Endothelial cell of umbilical vein (primary cell): ENCODE measurements at regions not wholly inside any gene's neighbourhood (a gene's known extent, or its start where the extent isn't known, plus 50 kb on each side); places are given as distances from the start of the nearest gene placed in this dataset.

Experiments
- BruUV-seq: library from RNA; stranded (reverse); fragments of 400-500 nt; replicated peaks from 2 replicates; lab custom pipeline; 2021; lab: Mats Ljungman, UMichigan
- CTCF ChIA-PET: fragments of 300-600, 350-600 bp; sonication (Branson Sonifier 250); formaldehyde crosslinking; loops from one replicate; lab custom pipeline; 2021; ENCODE audit warnings: antibody characterized with exemption, inconsistent platforms; lab: Charles Lee
- POLR2A ChIA-PET: fragments of 300-600, 350-600 bp; sonication (Branson Sonifier 250); formaldehyde crosslinking; loops from one replicate; lab custom pipeline; 2021; ENCODE audit warnings: antibody characterized with exemption, inconsistent platforms; lab: Charles Lee
- DNase-seq: peaks from one replicate; pipeline ENCODE4 v3.0.0-alpha.2; 2011; ENCODE audit warnings: low read depth, low spot score
- FAIRE-seq: peaks from 2 replicates; lab custom pipeline; 2011; peaks lifted over from hg19 to GRCh38; lab: Jason Lieb, UNC
- H2AFZ ChIP-seq: 2 replicates; pipeline ENCODE4 v1.6.0; 2012; ENCODE audit warnings: low read depth, low read length, control low read depth, inconsistent platforms
- H3K27ac ChIP-seq: 2 replicates; pipeline ENCODE4 v1.5.1; 2011; ENCODE audit warnings: low read depth, mild to moderate bottlenecking, control low read depth, low read length, moderate library complexity; ENCODE audit not compliant: insufficient read depth
- H3K27me3 ChIP-seq, 2 experiments: 2 replicates each; pipeline versions ENCODE4 v1.6.0 to v1.6.1; 2011; ENCODE audit warnings: low read length in 2 of 2, mixed read lengths in 1 of 2; ENCODE audit not compliant: control insufficient read depth in 2 of 2, insufficient read depth in 2 of 2
- H3K36me3 ChIP-seq, 2 experiments: 2 replicates in 1 of 2; 3 replicates in 1 of 2; pipeline ENCODE4 v1.5.1; 2011; ENCODE audit warnings: low read length in 2 of 2, mild to moderate bottlenecking in 1 of 2, moderate library complexity in 1 of 2; ENCODE audit not compliant: control insufficient read depth in 2 of 2, insufficient read depth in 2 of 2; ENCODE audit errors: extremely low read depth in 1 of 2
- H3K4me1 ChIP-seq: 3 replicates; pipeline ENCODE4 v1.5.1; 2011; ENCODE audit warnings: mild to moderate bottlenecking, low read length; ENCODE audit not compliant: control insufficient read depth, insufficient read depth; ENCODE audit errors: extremely low read depth
- H3K4me2 ChIP-seq: 2 replicates; pipeline ENCODE4 v1.6.1; 2011; ENCODE audit warnings: low read length, control low read depth, mixed read lengths; ENCODE audit not compliant: insufficient read depth
- H3K4me3 ChIP-seq, 3 experiments: fragments of 200-600 bp in 1 of 3; sonication (generic), shearing (Covaris generic) in 1 of 3; replicated peaks in 1 of 3; 2 replicates each; pipeline ENCODE4 v1.5.1; 2011 to 2016; ENCODE audit warnings: control low read depth in 3 of 3, low read length in 3 of 3, mild to moderate bottlenecking in 2 of 3, inconsistent platforms in 1 of 3, low read depth in 1 of 3, moderate library complexity in 1 of 3; ENCODE audit not compliant: insufficient read depth in 1 of 3
- H3K79me2 ChIP-seq: 2 replicates; pipeline ENCODE4 v1.6.0; 2012; ENCODE audit warnings: low read length, inconsistent platforms; ENCODE audit not compliant: control insufficient read depth, insufficient read depth
- H3K9ac ChIP-seq: replicated peaks from 2 replicates; pipeline ENCODE3; 2011; ENCODE audit warnings: low read length, control low read depth; ENCODE audit not compliant: insufficient read depth; ENCODE audit errors: extremely low read depth
- H3K9me1 ChIP-seq: replicated peaks from 3 replicates; pipeline ENCODE4 v1.6.0; 2011; ENCODE audit warnings: mild to moderate bottlenecking, low read length; ENCODE audit not compliant: control insufficient read depth, insufficient read depth; ENCODE audit errors: extremely low read depth
- H3K9me3 ChIP-seq: replicated peaks from 2 replicates; pipeline ENCODE4 v1.5.1; 2012; ENCODE audit warnings: low read length, inconsistent platforms; ENCODE audit not compliant: control insufficient read depth, insufficient read depth
- H4K20me1 ChIP-seq: replicated peaks from 2 replicates; pipeline ENCODE3; 2011; ENCODE audit warnings: mild to moderate bottlenecking, low read length; ENCODE audit not compliant: control insufficient read depth, insufficient read depth; ENCODE audit errors: extremely low read depth
- EZH2 ChIP-seq: IDR thresholded peaks from 2 replicates; pipeline ENCODE4 v1.6.1; 2012; ENCODE audit warnings: borderline replicate concordance, low read depth, mild to moderate bottlenecking, moderate library complexity, low read length, inconsistent platforms; ENCODE audit not compliant: severe bottlenecking
- FOS ChIP-seq: IDR thresholded peaks from 2 replicates; pipeline ENCODE4 v1.6.1; 2011; ENCODE audit warnings: mild to moderate bottlenecking, low read length, moderate library complexity, borderline replicate concordance; ENCODE audit not compliant: insufficient read depth
- GATA2 ChIP-seq: IDR thresholded peaks from 2 replicates; pipeline ENCODE4 v1.7.0; 2011; ENCODE audit warnings: low read depth, mild to moderate bottlenecking, moderate library complexity, mixed read lengths, low read length; ENCODE audit not compliant: insufficient read length, insufficient read depth
- JUN ChIP-seq: IDR thresholded peaks from 2 replicates; pipeline ENCODE4 v1.6.1; 2011; ENCODE audit warnings: borderline replicate concordance, low read depth; ENCODE audit not compliant: insufficient read length, insufficient read depth
- MYC ChIP-seq: IDR thresholded peaks from one replicate; pipeline ENCODE4 v1.6.1; 2011; ENCODE audit warnings: mild to moderate bottlenecking, low read depth, low read length
- POLR2A ChIP-seq: IDR thresholded peaks from 2 replicates; pipeline ENCODE4 v1.6.1; 2012; ENCODE audit warnings: low read depth, mild to moderate bottlenecking, control low read depth, low read length
- POLR2AphosphoS5 ChIP-seq: IDR thresholded peaks from 2 replicates; pipeline ENCODE4 v1.6.1; 2012; ENCODE audit warnings: low read depth, mild to moderate bottlenecking, control low read depth, low read length, moderate library complexity; ENCODE audit not compliant: insufficient read depth
- dilution Hi-C: fragments of 300-500 bp; cut with MboI; formaldehyde crosslinking; loops from one replicate; pipeline ENCODE4 v1.15.0; 2019; ENCODE audit warnings: low sequenced_read_pairs; ENCODE audit not compliant: extremely low pct_ligation_motif_present
- intact Hi-C: fragments of 100-400 bp; cut with micrococcal nuclease; formaldehyde crosslinking; loops from one replicate; pipeline ENCODE4 v1.10.0; 2022
- TF ChIP-seq, protein P1 (sequence below), 2 donors: IDR thresholded peaks; 1 replicate in 1 of 2; 2 replicates in 1 of 2; pipeline ENCODE4 v1.5.1; 2011; ENCODE audit warnings: low read length in 2 of 2, mild to moderate bottlenecking in 2 of 2, moderate library complexity in 2 of 2, control low read depth in 1 of 2, inconsistent platforms in 1 of 2, low read depth in 1 of 2; ENCODE audit not compliant: insufficient read depth in 1 of 2; ENCODE audit errors: extremely low read depth in 1 of 2
- TF ChIP-seq, protein P2 (sequence below): IDR thresholded peaks from 2 replicates; pipeline ENCODE4 v1.6.1; 2011; ENCODE audit not compliant: insufficient read depth, insufficient read length

- POLR2A ChIA-PET, result no interaction called here
Measured at GRCh38 chr1:208534979-208535378, 290.8 kb upstream of the PLXNA2 start.

More at GRCh38 chr1:208534979-208535378, 290.8 kb upstream of the PLXNA2 start:
- dilution Hi-C loops (no loop called here), intact Hi-C loops (no loop called here)
- Histone ChIP-seq H3K4me3 (no peak overlapping the region), H3K4me2 (no peak overlapping the region), H3K27ac (no peak overlapping the region), H4K20me1 (no peaks in the 10 kb centered on the region), H3K9me3 (no peaks in the 10 kb centered on the region), H3K9me1 (no peaks in the 10 kb centered on the region), H3K27me3 (peaks cover 0 to 2% of the 10 kb centered on the region in 2 experiments), H3K79me2 (no peaks in the 10 kb centered on the region), H2AFZ (no peak overlapping the region), H3K9ac (no peak overlapping the region), H3K36me3 (no peaks in the 10 kb centered on the region), H3K4me1 (no peaks in the 10 kb centered on the region)
- CTCF ChIA-PET, result interaction anchor here (1.1 kb wide), 1 partner anchor 117 kb away, joined by 3 read pairs; no protein-coding TSS in a partner anchor
- no peak for FAIRE-seq
- BruUV-seq, result no TSS peak
- no peak for DNase-seq
- TF ChIP-seq GATA2, result no peak
- no peak for TF ChIP-seq MYC
- TF ChIP-seq POLR2A, result no peak
- TF ChIP-seq FOS, result no peak
- TF ChIP-seq JUN, result no peak
- TF ChIP-seq, protein P1, sequence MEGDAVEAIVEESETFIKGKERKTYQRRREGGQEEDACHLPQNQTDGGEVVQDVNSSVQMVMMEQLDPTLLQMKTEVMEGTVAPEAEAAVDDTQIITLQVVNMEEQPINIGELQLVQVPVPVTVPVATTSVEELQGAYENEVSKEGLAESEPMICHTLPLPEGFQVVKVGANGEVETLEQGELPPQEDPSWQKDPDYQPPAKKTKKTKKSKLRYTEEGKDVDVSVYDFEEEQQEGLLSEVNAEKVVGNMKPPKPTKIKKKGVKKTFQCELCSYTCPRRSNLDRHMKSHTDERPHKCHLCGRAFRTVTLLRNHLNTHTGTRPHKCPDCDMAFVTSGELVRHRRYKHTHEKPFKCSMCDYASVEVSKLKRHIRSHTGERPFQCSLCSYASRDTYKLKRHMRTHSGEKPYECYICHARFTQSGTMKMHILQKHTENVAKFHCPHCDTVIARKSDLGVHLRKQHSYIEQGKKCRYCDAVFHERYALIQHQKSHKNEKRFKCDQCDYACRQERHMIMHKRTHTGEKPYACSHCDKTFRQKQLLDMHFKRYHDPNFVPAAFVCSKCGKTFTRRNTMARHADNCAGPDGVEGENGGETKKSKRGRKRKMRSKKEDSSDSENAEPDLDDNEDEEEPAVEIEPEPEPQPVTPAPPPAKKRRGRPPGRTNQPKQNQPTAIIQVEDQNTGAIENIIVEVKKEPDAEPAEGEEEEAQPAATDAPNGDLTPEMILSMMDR (IDR thresholded peaks at IDR 0.05; ENCODE audit: extremely low read depth in 1 of 2, insufficient read depth in 1 of 2, low read depth in 1 of 2, low read length in 2 of 2), result no peak
- TF ChIP-seq, protein P2, sequence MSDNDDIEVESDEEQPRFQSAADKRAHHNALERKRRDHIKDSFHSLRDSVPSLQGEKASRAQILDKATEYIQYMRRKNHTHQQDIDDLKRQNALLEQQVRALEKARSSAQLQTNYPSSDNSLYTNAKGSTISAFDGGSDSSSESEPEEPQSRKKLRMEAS, result no peak
- no peak for TF ChIP-seq EZH2
- TF ChIP-seq POLR2AphosphoS5, result no peak
